ENCODE measurements at regions not wholly inside any gene's neighbourhood (a gene's known extent, or its start where the extent isn't known, plus 50 kb on each side); places are given as distances from the start of the nearest gene placed in this dataset.

GRCh38 chr14:60563113-60563512, 54.2 kb downstream of the SIX6 start:
- no peak for DNase-seq

- peak; percentile 24 for DNase-seq
These were observed 56.3 kb downstream of the SIX6 start for GRCh38 chr14:60565211-60565610.

GRCh38 chr14:60566101-60566500, 57.2 kb downstream of the SIX6 start:
- no peak for DNase-seq

- no peak for DNase-seq
These were observed 65.1 kb downstream of the SIX6 start for GRCh38 chr14:60573943-60574495.

- no peak for DNase-seq
These were observed 66.1 kb downstream of the SIX6 start for GRCh38 chr14:60575008-60575407.

GRCh38 chr14:60585676-60586075, 63.6 kb downstream of the SIX1 start:
- no peak for DNase-seq

GRCh38 chr14:60589442-60589841, 59.8 kb downstream of the SIX1 start:
- no peak for DNase-seq

GRCh38 chr14:60590991-60591414, 58.3 kb downstream of the SIX1 start:
- peak; percentile 1 for DNase-seq
